ENCODE measurements at regions not wholly inside any gene's neighbourhood (a gene's known extent, or its start where the extent isn't known, plus 50 kb on each side); places are given as distances from the start of the nearest gene placed in this dataset.

DNA sequence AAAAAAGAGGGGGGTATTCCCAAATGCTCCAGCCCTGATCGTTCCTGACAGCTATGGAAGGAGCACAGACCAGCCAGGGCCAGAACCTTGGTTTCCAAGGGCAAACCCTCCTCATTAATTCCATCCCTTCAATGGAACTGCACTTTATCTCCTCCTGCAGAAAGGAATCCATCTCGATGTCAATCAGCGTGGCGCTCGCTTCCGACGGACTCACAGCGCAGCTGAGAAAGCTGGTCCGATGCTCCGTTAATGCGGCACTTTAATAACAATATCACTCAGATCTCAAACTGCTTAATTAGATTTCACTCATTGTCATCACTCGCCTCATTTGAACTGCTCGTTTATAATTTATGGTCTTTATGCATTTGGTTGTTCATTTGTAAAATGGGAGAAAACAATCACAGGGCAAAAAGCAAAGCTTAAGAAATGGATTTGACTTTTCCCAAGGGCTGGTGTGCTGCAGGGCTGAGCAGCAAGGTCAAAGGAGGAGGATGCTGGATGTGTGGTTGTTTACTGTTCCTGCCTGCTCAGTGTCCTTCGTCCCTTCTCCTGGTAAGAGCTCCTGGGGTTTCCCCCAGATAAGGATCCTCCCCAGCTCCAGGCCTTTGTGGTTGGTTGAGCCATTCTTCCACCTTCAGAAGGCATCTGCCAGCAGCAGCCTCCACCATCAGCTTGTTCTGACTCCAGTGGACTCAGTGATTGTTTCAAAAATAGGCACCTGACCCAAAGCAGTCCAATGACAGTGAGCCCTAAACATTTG is 152.7 kb downstream of the ANKRD60 start (continued):
- TF ChIP-seq RFX5 (IDR thresholded peaks at IDR 0.05; ENCODE audit: low read depth, low read length) (no peak), PAX8 (IDR thresholded peaks at IDR 0.05) (no peak), CEBPZ (IDR thresholded peaks at IDR 0.05; ENCODE audit: low read depth, low read length) (no peak)

DNA sequence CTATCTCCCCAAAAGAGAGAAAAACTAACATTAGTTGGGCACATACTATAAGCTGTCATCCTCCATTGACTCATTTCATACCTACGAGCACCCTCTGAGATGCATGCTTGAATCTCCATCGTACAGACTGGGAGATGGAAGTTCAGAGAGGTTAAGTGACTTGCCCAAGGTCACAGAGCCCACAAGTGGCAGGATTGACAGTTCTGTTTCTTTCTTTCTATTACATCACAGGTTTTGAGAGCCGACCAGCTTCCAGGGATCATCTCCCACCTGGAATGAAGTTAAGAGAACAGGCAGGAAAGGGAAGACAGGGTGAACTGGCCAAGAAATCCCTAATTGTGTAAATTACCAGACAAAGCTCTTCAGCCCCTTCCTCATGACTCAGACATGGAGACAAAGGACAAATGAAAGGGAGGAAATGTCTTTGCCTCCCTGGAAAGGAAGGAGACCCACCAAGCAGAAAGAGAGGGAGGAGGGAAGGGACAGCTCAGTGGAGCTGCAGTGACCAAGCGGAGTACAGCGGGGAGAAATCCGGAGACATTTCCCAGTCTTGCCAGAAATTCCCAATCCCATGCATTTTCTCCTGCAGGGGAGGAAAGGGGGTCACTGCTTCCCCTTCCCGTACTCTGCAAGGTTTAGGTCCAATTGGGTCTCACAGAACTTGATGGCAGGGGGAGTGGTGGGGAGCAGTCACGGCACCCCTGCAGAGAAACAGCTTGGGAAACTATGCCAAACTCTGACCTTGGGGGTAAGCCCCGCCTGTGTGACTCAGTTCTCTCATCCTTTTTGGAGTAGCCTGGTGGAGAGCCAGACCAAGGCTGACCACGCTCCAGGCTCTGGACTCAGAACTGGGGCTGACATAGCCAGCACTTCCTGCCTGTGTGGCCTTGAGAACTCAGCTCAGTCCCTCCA is 154.3 kb downstream of the ANKRD60 start:
- DNase-seq (ENCODE audit: low read depth, low spot score) (no peak), ATAC-seq (no peak), FAIRE-seq (no peak)
- ChIA-PET POLR2A (no interaction called here), CTCF (interaction anchor here (1.7 kb wide), 1 partner anchor 10 kb away, joined by 4 read pairs; no protein-coding TSS in a partner anchor), SMC1A (ENCODE audit: uncharacterized antibody, unreplicated experiment) (no interaction called here), RAD21 (ENCODE audit: unreplicated experiment) (interaction anchor here (1.0 kb wide), 1 partner anchor 13 kb away, joined by 3 read pairs; no protein-coding TSS in a partner anchor)
- WGBS (ENCODE audit: insufficient coverage, insufficient replicate concordance, low lambda C conversion rate, missing lambda C conversion rate): 26% methylated on average over 10 of the region's 10 CpGs
- in situ Hi-C loops (cut with MboI): no loop called here
- no peak overlapping the region for H3K9ac ChIP-seq (ENCODE audit: control insufficient read depth, insufficient read depth, low read length)
- H3K4me1 ChIP-seq (ENCODE audit: control insufficient read depth, insufficient read depth, low read length): no peaks in the 10 kb centered on the region
- intact Hi-C loops (cut with micrococcal nuclease; ENCODE audit: unreplicated experiment): no loop called here
- no peak overlapping the region for H3K27ac ChIP-seq (ENCODE audit: control insufficient read depth, insufficient read depth)
- no peak overlapping the region for H3K4me3 ChIP-seq
- no peaks in the 10 kb centered on the region for H3K36me3 ChIP-seq (ENCODE audit: control insufficient read depth in 2 of 2, insufficient read depth in 2 of 2, low read length in 1 of 2)
- peaks cover 0 to 2% of the 10 kb centered on the region in 2 experiments; a peak in 3 of 4 replicates for H3K27me3 ChIP-seq (replicated peaks in 1 of 2; ENCODE audit: control insufficient read depth in 2 of 2, insufficient read depth in 2 of 2, low read length in 1 of 2)
- no TSS peak for BruUV-seq (replicated peaks)
- no peaks in the 10 kb centered on the region for H3K79me2 ChIP-seq (ENCODE audit: control insufficient read depth, insufficient read depth, low read length)
- no peaks in the 10 kb centered on the region for H4K20me1 ChIP-seq (ENCODE audit: control insufficient read depth, insufficient read depth)
- H3K9me3 ChIP-seq (replicated peaks; ENCODE audit: control insufficient read depth, insufficient read depth, low read length): no peaks in the 10 kb centered on the region
- H2AFZ ChIP-seq (ENCODE audit: control insufficient read depth, low read depth, low read length): no peak overlapping the region
- no peak for TF ChIP-seq SIX5 (IDR thresholded peaks at IDR 0.05; ENCODE audit: low read depth, low read length, severe bottlenecking)
- no peak for TF ChIP-seq RCOR1 (conservative IDR thresholded peaks at IDR 0.05; ENCODE audit: low read depth, low read length)
- TF ChIP-seq NR2C1 (IDR thresholded peaks at IDR 0.05): no peak
- TF ChIP-seq, protein P1, sequence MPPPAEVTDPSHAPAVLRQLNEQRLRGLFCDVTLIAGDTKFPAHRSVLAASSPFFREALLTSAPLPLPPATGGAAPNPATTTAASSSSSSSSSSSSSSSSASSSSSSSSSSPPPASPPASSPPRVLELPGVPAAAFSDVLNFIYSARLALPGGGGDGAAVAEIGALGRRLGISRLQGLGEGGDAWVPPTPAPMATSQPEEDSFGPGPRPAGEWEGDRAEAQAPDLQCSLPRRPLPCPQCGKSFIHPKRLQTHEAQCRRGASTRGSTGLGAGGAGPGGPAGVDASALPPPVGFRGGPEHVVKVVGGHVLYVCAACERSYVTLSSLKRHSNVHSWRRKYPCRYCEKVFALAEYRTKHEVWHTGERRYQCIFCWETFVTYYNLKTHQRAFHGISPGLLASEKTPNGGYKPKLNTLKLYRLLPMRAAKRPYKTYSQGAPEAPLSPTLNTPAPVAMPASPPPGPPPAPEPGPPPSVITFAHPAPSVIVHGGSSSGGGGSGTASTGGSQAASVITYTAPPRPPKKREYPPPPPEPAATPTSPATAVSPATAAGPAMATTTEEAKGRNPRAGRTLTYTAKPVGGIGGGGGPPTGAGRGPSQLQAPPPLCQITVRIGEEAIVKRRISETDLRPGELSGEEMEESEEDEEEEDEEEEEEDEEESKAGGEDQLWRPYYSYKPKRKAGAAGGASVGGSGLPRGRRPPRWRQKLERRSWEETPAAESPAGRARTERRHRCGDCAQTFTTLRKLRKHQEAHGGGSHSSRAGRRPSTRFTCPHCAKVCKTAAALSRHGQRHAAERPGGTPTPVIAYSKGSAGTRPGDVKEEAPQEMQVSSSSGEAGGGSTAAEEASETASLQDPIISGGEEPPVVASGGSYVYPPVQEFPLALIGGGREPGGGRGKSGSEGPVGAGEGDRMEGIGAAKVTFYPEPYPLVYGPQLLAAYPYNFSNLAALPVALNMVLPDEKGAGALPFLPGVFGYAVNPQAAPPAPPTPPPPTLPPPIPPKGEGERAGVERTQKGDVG (CRISPR knock-in tag; IDR thresholded peaks at IDR 0.05): no peak
- no peak for TF ChIP-seq BACH1 (IDR thresholded peaks at IDR 0.05; ENCODE audit: borderline replicate concordance)
- TF ChIP-seq MYB (IDR thresholded peaks at IDR 0.05; ENCODE audit: borderline replicate concordance, low read depth, low read length): no peak
- TF ChIP-seq MAX (IDR thresholded peaks at IDR 0.05; ENCODE audit: low read depth, low read length): no peak
- TF ChIP-seq NFIC (IDR thresholded peaks at IDR 0.05; ENCODE audit: low read depth, low read length): no peak
- no peak overlapping the region for H3K4me2 ChIP-seq (ENCODE audit: control insufficient read depth, insufficient read depth)

Data from GM12878 (cell line).